Heart right ventricle (tissue), 16 donors: ENCODE measurements at regions not wholly inside any gene's neighbourhood (a gene's known extent, or its start where the extent isn't known, plus 50 kb on each side); places are given as distances from the start of the nearest gene placed in this dataset.

Source experiments
- ATAC-seq, 8 donors: fragments of 200-7000 bp; cut with Tn5 transposase; one replicate each; pipeline ENCODE4 v1.9.1; 2020; ENCODE audit warnings: mild to moderate bottlenecking in 8 of 8, moderate library complexity in 8 of 8, moderate number of reproducible peaks in 1 of 8
- DNase-seq, 2 donors: peaks; one replicate each; pipeline ENCODE4 v3.0.0-alpha.2; 2020
- H3K27ac ChIP-seq, 10 donors: fragments of 200-600 bp; sonication (generic) in 2 of 10; one replicate each; pipeline versions ENCODE4 v1.5.0 to v1.8.0; 2020 to 2022; ENCODE audit warnings: mild to moderate bottlenecking in 3 of 10
- H3K27me3 ChIP-seq, 7 donors: fragments of 200-600 bp; one replicate each; pipeline ENCODE4 v1.8.0; 2021 to 2022; ENCODE audit warnings: mild to moderate bottlenecking in 2 of 7
- H3K36me3 ChIP-seq, 9 donors: fragments of 200-600 bp; sonication (generic) in 1 of 9; one replicate each; pipeline versions ENCODE4 v1.5.0 to v1.8.0; 2020 to 2022; ENCODE audit warnings: mild to moderate bottlenecking in 2 of 9
- H3K4me1 ChIP-seq, 9 donors: fragments of 200-600 bp; sonication (generic) in 1 of 9; one replicate each; pipeline versions ENCODE4 v1.5.0 to v1.8.0; 2020 to 2022; ENCODE audit warnings: mild to moderate bottlenecking in 4 of 9
- H3K4me3 ChIP-seq, 10 donors: fragments of 200-600 bp; sonication (generic) in 2 of 10; one replicate each; pipeline versions ENCODE4 v1.5.0 to v1.8.0; 2020 to 2022; ENCODE audit warnings: mild to moderate bottlenecking in 7 of 10, moderate library complexity in 2 of 10
- H3K9me3 ChIP-seq, 11 donors: fragments of 200-600 bp in 10 of 11; sonication (generic) in 2 of 11; one replicate each; pipeline versions ENCODE4 v1.5.0 to v1.8.0; 2013 to 2022; ENCODE audit warnings: mild to moderate bottlenecking in 2 of 11, control low read depth in 1 of 11, moderate library complexity in 1 of 11
- WGBS, 2 donors: extraction: QIAGEN DNeasy Blood & Tissue Kit; methylation state at CpG; one replicate each; pipeline ENCODE4 v1.1.7; 2013; ENCODE audit warnings: inconsistent platforms in 1 of 2; 5-methylcytosine and 5-hydroxymethylcytosine counted together
- intact Hi-C, 10 donors: fragments of 100-400 bp; cut with DNase I; formaldehyde crosslinking; loops; one replicate each; pipeline versions ENCODE4 v1.11.1 to v1.14.2; 2022
- TF ChIP-seq, protein P1 (sequence below), 9 donors: fragments of 200-600 bp; sonication (generic) in 2 of 9; IDR thresholded peaks; one replicate each; pipeline versions ENCODE4 v1.5.0 to v1.8.0; 2021 to 2022; ENCODE audit warnings: antibody characterized with exemption in 9 of 9, mild to moderate bottlenecking in 5 of 9, moderate library complexity in 1 of 9
- donor health status: Arrhythmogenic right ventricular cardiomyopathy.
- donor health status: ischemic (EF 13 %, LVEDD 7.1; RV severe dilation, severe dysfunction).
- donor health status: healthy with polysubstance abuse.
- donor health status: DM: no; HTN: yes; CAD: no.
- donor health status: DM: no; HTN: no; CAD: no.
- donor health status: ischemic (EF 25% LVEDD 6.9; RV normal size, moderate dysfunction).
- donor health status: ischemic (EF 25% LVEDD 5.7; RV mildly dilated, moderate dysfunction).
- donor health status: healthy.
- donor health status: DM: yes; HTN: yes; CAD: no.
- donor health status: Ischemic cardiomyopathy.
- donor health status: ischemic (EF 35%, LVEDD 5.7; RV mildly dilated, moderate dysfunction).
- donor health status: nonischemic (EF 11% LVEDD 7.7; RV severe dilation, severe dysfunction).
- donor health status: DM: yes; HTN: yes; CAD: no.
- donor health status: PGD.
- donor health status: ischemic (EF 29% LVEDD 5.4; RV normal size, mild dysfunction).
- donor health status: nonischemic (EF 23%, LVEDD 6.1; RV moderate dilation, normal function).

DNA sequence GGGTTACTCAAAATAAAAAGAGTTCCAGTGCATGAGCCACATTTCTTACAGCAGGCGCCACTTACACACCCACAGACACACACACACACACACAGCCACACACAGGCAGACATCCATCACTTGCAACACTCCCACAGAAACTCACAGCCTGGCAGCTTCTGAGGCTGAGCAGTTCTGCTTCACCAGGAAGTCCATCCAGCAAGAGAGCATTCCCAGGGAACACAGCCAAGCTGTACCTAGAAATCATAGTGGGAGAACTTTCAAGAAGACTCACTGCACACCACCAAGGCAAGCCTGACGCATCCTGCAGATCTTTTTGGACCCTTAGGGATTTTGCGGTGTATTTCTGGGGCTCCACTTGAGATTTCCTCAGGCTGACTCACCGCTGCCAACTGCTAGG lies 140.9 kb upstream of the WSB1 start:
- no peak overlapping the region for H3K27ac ChIP-seq
- no peaks in the 10 kb centered on the region for H3K36me3 ChIP-seq
- H3K9me3 ChIP-seq: no peaks in the 10 kb centered on the region
- intact Hi-C loops: no loop called here
- no peaks in the 10 kb centered on the region for H3K27me3 ChIP-seq
- H3K4me1 ChIP-seq: peaks cover 0 to 3% (median 0%) of the 10 kb centered on the region in 9 donors
- DNase-seq (no peak), ATAC-seq (no peak)
- WGBS, 2 donors: 86 to 87% methylated on average over 4 of the region's 4 CpGs
- TF ChIP-seq, protein P1, sequence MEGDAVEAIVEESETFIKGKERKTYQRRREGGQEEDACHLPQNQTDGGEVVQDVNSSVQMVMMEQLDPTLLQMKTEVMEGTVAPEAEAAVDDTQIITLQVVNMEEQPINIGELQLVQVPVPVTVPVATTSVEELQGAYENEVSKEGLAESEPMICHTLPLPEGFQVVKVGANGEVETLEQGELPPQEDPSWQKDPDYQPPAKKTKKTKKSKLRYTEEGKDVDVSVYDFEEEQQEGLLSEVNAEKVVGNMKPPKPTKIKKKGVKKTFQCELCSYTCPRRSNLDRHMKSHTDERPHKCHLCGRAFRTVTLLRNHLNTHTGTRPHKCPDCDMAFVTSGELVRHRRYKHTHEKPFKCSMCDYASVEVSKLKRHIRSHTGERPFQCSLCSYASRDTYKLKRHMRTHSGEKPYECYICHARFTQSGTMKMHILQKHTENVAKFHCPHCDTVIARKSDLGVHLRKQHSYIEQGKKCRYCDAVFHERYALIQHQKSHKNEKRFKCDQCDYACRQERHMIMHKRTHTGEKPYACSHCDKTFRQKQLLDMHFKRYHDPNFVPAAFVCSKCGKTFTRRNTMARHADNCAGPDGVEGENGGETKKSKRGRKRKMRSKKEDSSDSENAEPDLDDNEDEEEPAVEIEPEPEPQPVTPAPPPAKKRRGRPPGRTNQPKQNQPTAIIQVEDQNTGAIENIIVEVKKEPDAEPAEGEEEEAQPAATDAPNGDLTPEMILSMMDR (IDR thresholded peaks at IDR 0.05): no peak
- H3K4me3 ChIP-seq: no peak overlapping the region

- no peak overlapping the region for H3K27ac ChIP-seq
- H3K4me1 ChIP-seq: peaks cover 0 to 3% (median 0%) of the 10 kb centered on the region in 9 donors
- H3K4me3 ChIP-seq: no peak overlapping the region
- H3K27me3 ChIP-seq: no peaks in the 10 kb centered on the region
- TF ChIP-seq, protein P1 (IDR thresholded peaks at IDR 0.05): no peak
- intact Hi-C loops: no loop called here
- no peak for ATAC-seq
- WGBS, 2 donors: 92 to 93% methylated on average over 15 of the region's 15 CpGs
- H3K9me3 ChIP-seq: peaks cover 0 to 8% (median 0%) of the 10 kb centered on the region in 11 donors
- no peaks in the 10 kb centered on the region for H3K36me3 ChIP-seq
- DNase-seq: no peak
Measured at GRCh38 chr17:27155866-27156265, 138.0 kb upstream of the WSB1 start.

- 79% methylated on average over 8 of the region's 8 CpGs for WGBS, 2 donors
Measured at GRCh38 chr17:27157297-27157696, 136.6 kb upstream of the WSB1 start.

GRCh38 chr17:27157898-27158297 lies 136.0 kb upstream of the WSB1 start:
- no peak overlapping the region for H3K4me3 ChIP-seq

More at GRCh38 chr17:27157297-27157696, 136.6 kb upstream of the WSB1 start:
- intact Hi-C loops: no loop called here
- Histone ChIP-seq H3K4me1 (peaks cover 0 to 3% (median 0%) of the 10 kb centered on the region in 9 donors), H3K9me3 (peaks cover 0 to 8% (median 0%) of the 10 kb centered on the region in 11 donors), H3K4me3 (no peak overlapping the region), H3K27ac (no peak overlapping the region), H3K36me3 (no peaks in the 10 kb centered on the region), H3K27me3 (no peaks in the 10 kb centered on the region)
- TF ChIP-seq, protein P1 (IDR thresholded peaks at IDR 0.05): no peak
- DNase-seq: no peak
- ATAC-seq: no peak

More at GRCh38 chr17:27157898-27158297, 136.0 kb upstream of the WSB1 start:
- H3K27ac ChIP-seq: no peak overlapping the region
- H3K36me3 ChIP-seq: no peaks in the 10 kb centered on the region
- no peak for DNase-seq
- H3K4me1 ChIP-seq: peaks cover 0 to 3% (median 0%) of the 10 kb centered on the region in 9 donors
- 84 to 88% methylated on average over 10 of the region's 10 CpGs for WGBS, 2 donors
- TF ChIP-seq, protein P1 (IDR thresholded peaks at IDR 0.05): no peak
- intact Hi-C loops: no loop called here
- peaks cover 0 to 8% (median 0%) of the 10 kb centered on the region in 11 donors for H3K9me3 ChIP-seq
- H3K27me3 ChIP-seq: no peaks in the 10 kb centered on the region
- no peak for ATAC-seq
